Breast epithelium (tissue), 4 donors: ENCODE measurements at regions not wholly inside any gene's neighbourhood (a gene's known extent, or its start where the extent isn't known, plus 50 kb on each side); places are given as distances from the start of the nearest gene placed in this dataset.

ENCODE experiments used
- DNase-seq, 2 donors: peaks; one replicate each; pipeline ENCODE4 v3.0.0-alpha.2; 2019; ENCODE audit warnings: low spot score in 2 of 2
- H3K27ac ChIP-seq, 2 donors: fragments of 200-600 bp; sonication (generic) in 1 of 2; one replicate each; pipeline ENCODE4 v1.5.1; 2016 to 2019; ENCODE audit warnings: mild to moderate bottlenecking in 1 of 2
- H3K27me3 ChIP-seq, 2 donors: fragments of 200-600 bp; sonication (generic) in 1 of 2; one replicate each; pipeline versions ENCODE4 v1.5.1 to v1.6.0; 2017 to 2019; ENCODE audit warnings: control low read depth in 1 of 2, mild to moderate bottlenecking in 1 of 2
- H3K36me3 ChIP-seq: fragments of 200-600 bp; one replicate; pipeline ENCODE4 v1.5.1; 2019
- H3K4me1 ChIP-seq, 2 donors: fragments of 200-600 bp; sonication (generic); one replicate each; pipeline ENCODE4 v1.5.1; 2016 to 2019; ENCODE audit warnings: control low read depth in 1 of 2
- H3K4me3 ChIP-seq, 3 donors: fragments of 200-600 bp; sonication (generic); 1 replicate in 2 of 3; 2 replicates in 1 of 3; pipeline ENCODE4 v1.5.1; 2016 to 2019; ENCODE audit warnings: mild to moderate bottlenecking in 3 of 3, moderate library complexity in 2 of 3
- H3K9me3 ChIP-seq, 2 donors: fragments of 200-600 bp; sonication (generic) in 1 of 2; one replicate each; pipeline ENCODE4 v1.5.1; 2016 to 2019; ENCODE audit warnings: control low read depth in 1 of 2
- POLR2A ChIP-seq: fragments of 450-650 bp; IDR thresholded peaks from one replicate; pipeline ENCODE4 v1.6.1; 2016; ENCODE audit warnings: antibody characterized with exemption, mild to moderate bottlenecking, moderate library complexity
- POLR2AphosphoS5 ChIP-seq, 3 donors: sonication (generic); formaldehyde crosslinking; IDR thresholded peaks; one replicate each; pipeline ENCODE4 v1.6.1; 2017; ENCODE audit warnings: antibody characterized with exemption in 3 of 3
- intact Hi-C: fragments of 100-400 bp; cut with DNase I; formaldehyde crosslinking; loops from one replicate; pipeline ENCODE4 v1.15.1; 2023; ENCODE audit warnings: low total_unique reads
- TF ChIP-seq, protein P1 (sequence below), 3 donors: fragments of 450-650 bp; IDR thresholded peaks; one replicate each; pipeline ENCODE4 v1.5.1; 2016 to 2017; ENCODE audit warnings: antibody characterized with exemption in 3 of 3, mild to moderate bottlenecking in 3 of 3, moderate library complexity in 3 of 3

GRCh38 chr6:6994796-6995195, 113.0 kb upstream of the RREB1 start:
- no peaks in the 10 kb centered on the region for H3K4me1 ChIP-seq
- DNase-seq: no peak
- H3K36me3 ChIP-seq: no peaks in the 10 kb centered on the region
- H3K27ac ChIP-seq: no peak overlapping the region
- H3K27me3 ChIP-seq: no peaks in the 10 kb centered on the region
- TF ChIP-seq, protein P1, sequence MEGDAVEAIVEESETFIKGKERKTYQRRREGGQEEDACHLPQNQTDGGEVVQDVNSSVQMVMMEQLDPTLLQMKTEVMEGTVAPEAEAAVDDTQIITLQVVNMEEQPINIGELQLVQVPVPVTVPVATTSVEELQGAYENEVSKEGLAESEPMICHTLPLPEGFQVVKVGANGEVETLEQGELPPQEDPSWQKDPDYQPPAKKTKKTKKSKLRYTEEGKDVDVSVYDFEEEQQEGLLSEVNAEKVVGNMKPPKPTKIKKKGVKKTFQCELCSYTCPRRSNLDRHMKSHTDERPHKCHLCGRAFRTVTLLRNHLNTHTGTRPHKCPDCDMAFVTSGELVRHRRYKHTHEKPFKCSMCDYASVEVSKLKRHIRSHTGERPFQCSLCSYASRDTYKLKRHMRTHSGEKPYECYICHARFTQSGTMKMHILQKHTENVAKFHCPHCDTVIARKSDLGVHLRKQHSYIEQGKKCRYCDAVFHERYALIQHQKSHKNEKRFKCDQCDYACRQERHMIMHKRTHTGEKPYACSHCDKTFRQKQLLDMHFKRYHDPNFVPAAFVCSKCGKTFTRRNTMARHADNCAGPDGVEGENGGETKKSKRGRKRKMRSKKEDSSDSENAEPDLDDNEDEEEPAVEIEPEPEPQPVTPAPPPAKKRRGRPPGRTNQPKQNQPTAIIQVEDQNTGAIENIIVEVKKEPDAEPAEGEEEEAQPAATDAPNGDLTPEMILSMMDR (IDR thresholded peaks at IDR 0.05): no peak
- TF ChIP-seq POLR2A: no peak
- no peak for TF ChIP-seq POLR2AphosphoS5 (IDR thresholded peaks at IDR 0.05)
- H3K9me3 ChIP-seq: no peaks in the 10 kb centered on the region
- H3K4me3 ChIP-seq: no peak overlapping the region
- intact Hi-C loops: no loop called here

DNA sequence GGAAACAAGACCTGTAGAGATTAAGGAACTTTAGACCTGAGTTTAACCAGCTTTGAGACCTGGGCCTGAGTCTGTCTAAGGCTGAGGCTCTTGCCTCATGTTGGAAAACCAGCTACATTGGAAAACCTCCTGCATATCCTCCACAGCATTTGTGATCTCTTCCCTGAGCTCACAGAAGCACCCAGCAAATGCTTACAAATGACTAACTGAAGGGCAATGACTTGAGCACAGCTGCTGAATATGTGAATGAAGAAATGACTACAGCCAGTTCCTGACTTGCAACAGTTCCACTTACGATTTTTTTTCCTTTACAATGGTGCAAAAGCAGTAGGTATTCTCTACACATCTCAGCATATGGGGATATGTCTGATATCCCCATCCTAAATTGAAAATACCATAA, 112.4 kb upstream of the RREB1 start:
- Histone ChIP-seq H3K27ac (no peak overlapping the region), H3K4me1 (no peaks in the 10 kb centered on the region), H3K27me3 (no peaks in the 10 kb centered on the region), H3K9me3 (no peaks in the 10 kb centered on the region), H3K36me3 (no peaks in the 10 kb centered on the region), H3K4me3 (no peak overlapping the region)
- DNase-seq: no peak
- intact Hi-C loops: no loop called here
- TF ChIP-seq POLR2A (no peak), POLR2AphosphoS5 (IDR thresholded peaks at IDR 0.05) (no peak)
- TF ChIP-seq, protein P1 (IDR thresholded peaks at IDR 0.05): no peak

DNA sequence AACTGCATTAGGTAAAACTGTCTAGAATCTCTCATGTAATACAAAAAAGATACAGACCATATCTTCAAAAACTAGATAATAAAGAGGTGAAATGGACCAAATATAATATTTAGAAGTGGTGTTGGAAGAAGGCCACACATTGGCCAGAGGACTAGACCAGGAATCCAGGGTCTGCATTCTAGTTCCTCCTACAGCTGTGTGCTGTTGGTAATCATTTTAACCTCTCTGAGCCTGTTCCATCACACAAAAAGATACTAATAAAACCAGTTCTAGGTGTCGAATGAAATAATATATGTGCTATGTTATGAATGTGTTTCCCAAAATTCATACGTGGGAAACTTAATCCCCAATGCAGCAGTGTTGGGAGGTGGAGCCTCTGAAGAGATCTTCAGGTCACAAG, 111.6 kb upstream of the RREB1 start:
- intact Hi-C loops: no loop called here
- TF ChIP-seq, protein P1 (IDR thresholded peaks at IDR 0.05): no peak
- TF ChIP-seq POLR2A (no peak), POLR2AphosphoS5 (IDR thresholded peaks at IDR 0.05) (no peak)
- Histone ChIP-seq H3K4me1 (no peaks in the 10 kb centered on the region), H3K9me3 (no peaks in the 10 kb centered on the region), H3K27ac (no peak overlapping the region), H3K4me3 (no peak overlapping the region), H3K36me3 (no peaks in the 10 kb centered on the region), H3K27me3 (no peaks in the 10 kb centered on the region)
- DNase-seq: no peak

DNA sequence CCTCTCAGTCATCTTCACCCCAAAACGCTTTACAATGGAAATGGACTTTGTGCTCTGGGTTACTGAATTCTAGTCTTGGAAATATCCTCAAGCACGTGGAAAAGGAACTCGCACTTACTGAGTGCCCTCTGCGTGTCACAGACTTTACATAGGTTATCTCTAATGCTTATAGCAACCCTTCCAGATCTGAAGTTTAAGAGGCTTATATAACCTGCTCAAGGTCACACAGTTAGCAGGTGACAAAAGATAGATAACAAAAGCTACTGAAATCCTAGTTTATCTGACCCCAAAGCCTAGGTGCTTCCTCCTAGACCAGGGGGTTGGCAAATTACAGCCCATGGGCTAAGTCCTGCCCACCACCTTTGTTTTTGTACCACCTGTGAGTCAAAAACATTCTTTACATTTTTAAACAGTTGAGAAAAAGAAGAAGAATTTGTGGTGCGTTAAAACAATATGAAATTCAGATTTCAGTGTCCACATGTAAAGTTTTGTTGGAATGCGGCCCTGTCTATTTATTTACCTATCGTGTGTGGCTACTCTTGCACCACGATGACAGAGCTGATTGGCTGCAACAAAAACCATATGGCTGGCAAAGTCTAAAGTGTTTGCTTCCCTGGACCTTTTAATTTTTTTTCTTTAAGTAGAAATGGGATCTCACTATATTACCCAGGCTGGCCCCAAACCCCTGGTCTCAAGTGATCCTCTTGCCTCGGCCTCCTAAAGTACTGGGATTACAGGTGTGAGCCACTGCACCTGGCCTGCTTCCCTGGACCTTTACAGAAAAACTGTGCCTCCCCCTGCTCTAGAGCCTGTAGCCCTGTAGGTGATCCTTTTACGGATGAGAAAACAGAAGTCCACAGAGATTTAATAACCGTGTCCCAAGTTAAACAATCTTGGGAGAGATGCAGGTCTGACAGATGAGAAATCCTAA, 110.2 kb upstream of the RREB1 start:
- no peak overlapping the region for H3K27ac ChIP-seq
- TF ChIP-seq, protein P1 (IDR thresholded peaks at IDR 0.05): no peak
- TF ChIP-seq POLR2A (no peak), POLR2AphosphoS5 (IDR thresholded peaks at IDR 0.05) (no peak)
- DNase-seq: no peak
- no peaks in the 10 kb centered on the region for H3K36me3 ChIP-seq
- no peaks in the 10 kb centered on the region for H3K4me1 ChIP-seq
- no peaks in the 10 kb centered on the region for H3K9me3 ChIP-seq
- H3K27me3 ChIP-seq: no peaks in the 10 kb centered on the region
- intact Hi-C loops: no loop called here
- H3K4me3 ChIP-seq: no peak overlapping the region

GRCh38 chr6:6998194-6998569, 109.6 kb upstream of the RREB1 start:
- Histone ChIP-seq H3K9me3 (no peaks in the 10 kb centered on the region), H3K27me3 (no peaks in the 10 kb centered on the region), H3K36me3 (no peaks in the 10 kb centered on the region), H3K4me3 (no peak overlapping the region), H3K27ac (no peak overlapping the region), H3K4me1 (no peaks in the 10 kb centered on the region)
- DNase-seq: no peak
- intact Hi-C loops: no loop called here
- TF ChIP-seq POLR2AphosphoS5 (IDR thresholded peaks at IDR 0.05) (no peak), POLR2A (no peak)
- TF ChIP-seq, protein P1 (IDR thresholded peaks at IDR 0.05): no peak
